GM18505 (cell line): ENCODE measurements at regions not wholly inside any gene's neighbourhood (a gene's known extent, or its start where the extent isn't known, plus 50 kb on each side); places are given as distances from the start of the nearest gene placed in this dataset.
"Not testable (repeated sequence)": the region's sequence is repeated elsewhere in the genome, so short reads cannot be mapped to it uniquely, and the experiment has no call there.

Experiments used
- ATAC-seq: cut with Tn5 transposase; IDR thresholded peaks from one replicate; pipeline ENCODE4 v1.9.1; 2021; ENCODE audit not compliant: unreplicated experiment
- POLR2A ChIP-seq: IDR thresholded peaks from 4 replicates; pipeline ENCODE4 v1.6.1; 2011; ENCODE audit warnings: borderline replicate concordance; ENCODE audit not compliant: insufficient read depth, insufficient read length; ENCODE audit errors: extremely low read depth

DNA sequence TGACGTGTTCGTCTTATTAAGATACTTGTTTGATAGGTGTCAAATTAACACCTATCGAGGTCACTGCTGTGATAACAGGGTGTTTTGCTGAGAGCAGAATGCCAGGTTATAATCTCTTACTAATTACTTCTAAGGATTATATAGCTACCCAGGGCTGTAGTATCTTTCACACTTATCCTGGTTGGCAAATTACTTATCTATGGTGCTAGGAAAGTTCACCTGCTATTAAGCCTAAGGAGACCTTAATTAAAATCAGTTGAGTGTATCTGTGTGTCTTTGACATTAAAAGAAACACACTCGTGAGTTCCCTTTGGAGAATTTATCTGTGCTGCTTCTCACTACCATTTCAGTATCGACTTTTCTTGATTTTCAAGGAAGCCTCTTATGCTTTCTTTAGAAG, 301.6 kb upstream of the SLC16A7 start:
- no peak for TF ChIP-seq POLR2A
- no peak for ATAC-seq

DNA sequence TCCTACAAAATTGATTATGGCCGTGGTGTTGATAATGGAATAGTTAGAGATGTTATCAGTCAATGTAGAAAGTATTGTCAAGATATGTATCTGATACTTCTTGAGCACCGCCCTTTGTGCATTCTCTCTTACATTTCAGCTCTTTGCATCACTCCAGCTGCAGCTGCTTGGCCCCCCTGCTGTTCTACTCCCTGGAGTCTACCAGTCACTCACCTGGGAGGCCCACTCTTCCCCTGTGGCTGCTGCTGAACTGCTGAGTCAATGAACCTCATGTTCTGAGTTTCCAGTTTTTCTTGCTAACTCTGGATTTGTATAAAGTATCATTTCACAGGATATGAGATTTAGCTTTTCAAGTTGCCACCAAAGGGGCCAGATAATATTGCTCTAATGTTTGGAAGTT, 312.8 kb upstream of the SLC16A7 start:
- no peak for ATAC-seq

DNA sequence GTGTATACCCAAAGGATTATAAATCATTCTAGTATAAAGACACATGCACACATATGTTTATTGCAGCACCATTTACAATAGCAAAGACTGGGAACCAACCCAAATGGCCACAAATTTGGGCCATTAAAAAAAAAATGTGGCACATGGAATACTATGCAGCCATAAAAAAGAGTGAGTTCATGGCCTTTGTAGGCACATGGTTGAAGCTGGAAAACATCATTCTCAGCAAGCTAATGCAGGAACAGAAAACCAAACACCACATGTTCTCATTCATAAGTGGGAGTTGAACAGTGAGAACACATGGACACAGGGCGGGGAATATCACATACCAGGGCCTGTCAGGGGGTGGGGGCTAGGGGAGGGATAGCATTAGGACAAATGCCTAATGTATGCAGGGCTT, 322.3 kb upstream of the SLC16A7 start:
- not testable (repeated sequence) for ATAC-seq

More for the DNA sequence above, 312.8 kb upstream of the SLC16A7 start:
- TF ChIP-seq POLR2A = no peak

- no peak for ATAC-seq
- no peak for TF ChIP-seq POLR2A
These were observed 327.5 kb upstream of the SLC16A7 start for GRCh38 chr12:59268295-59268809.

DNA sequence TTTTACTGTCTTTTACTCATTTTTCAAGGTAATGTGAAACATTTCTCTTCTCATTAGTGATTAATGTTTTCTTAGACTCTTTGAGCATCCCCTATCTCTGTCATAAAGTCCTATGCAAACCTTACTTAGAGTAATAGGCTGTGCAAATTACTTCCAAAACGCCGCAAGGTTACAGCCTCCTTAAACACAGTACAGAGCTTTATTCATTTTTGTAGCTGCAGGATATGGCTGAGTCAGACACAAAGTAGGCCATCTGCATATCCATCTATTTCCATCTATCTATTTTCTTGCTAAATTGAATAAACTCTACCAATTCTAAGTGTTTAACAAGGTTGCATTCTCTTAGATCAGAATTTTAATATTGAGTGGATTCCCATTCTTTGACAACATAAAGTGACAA, 335.6 kb upstream of the SLC16A7 start:
- TF ChIP-seq POLR2A = no peak
- ATAC-seq = no peak

- no peak for ATAC-seq
- no peak for TF ChIP-seq POLR2A
These were observed 332.4 kb upstream of the LRIG3 start for GRCh38 chr12:59252731-59253130.

DNA sequence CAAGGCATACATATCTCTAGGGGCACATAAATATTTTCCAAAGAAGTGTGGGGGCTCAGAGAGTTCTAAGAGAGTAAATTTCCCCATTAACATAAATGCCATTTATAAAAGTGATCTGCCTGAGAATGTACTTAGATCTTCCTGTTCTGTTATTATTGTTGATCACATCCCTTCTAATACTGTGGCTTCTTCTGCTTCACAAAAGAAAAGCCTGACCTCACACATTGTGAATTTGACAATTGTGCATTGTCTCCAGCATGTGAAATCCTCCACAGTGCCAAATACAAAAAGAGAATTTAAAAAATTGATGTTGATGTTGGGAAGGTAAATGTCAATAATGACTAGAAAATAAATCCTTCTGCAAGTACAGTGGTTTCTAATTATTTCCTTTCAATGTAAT, 330.5 kb upstream of the LRIG3 start:
- no peak for TF ChIP-seq POLR2A
- no peak for ATAC-seq

- no peak for ATAC-seq
- TF ChIP-seq POLR2A = no peak
These were observed 319.7 kb upstream of the LRIG3 start for GRCh38 chr12:59240048-59240447.

DNA sequence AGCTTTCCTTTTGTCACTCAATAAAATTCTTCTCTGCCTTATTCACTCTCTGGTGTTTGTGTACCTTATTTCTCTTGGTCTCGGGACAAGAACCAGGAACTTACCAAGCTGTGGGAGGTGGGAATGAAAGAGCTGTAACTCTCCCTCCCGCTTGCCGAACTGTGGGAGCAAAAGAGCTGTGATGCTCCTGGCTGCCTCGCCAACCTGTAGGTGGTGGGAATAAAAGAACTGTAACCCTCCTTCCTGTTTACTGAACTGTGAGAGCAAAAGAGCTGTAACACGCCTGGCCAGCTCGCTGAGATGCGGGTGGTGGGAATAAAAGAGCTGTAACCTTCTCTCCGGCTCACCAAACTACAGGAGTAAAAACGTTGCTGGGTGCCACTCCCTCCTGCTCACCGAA, 314.1 kb upstream of the LRIG3 start:
- TF ChIP-seq POLR2A = no peak
- ATAC-seq = no peak

GRCh38 chr12:59230334-59230733, 310.0 kb upstream of the LRIG3 start:
- TF ChIP-seq POLR2A = no peak
- no peak for ATAC-seq

- TF ChIP-seq POLR2A = no peak
These were observed 298.8 kb upstream of the LRIG3 start for GRCh38 chr12:59219148-59219547.

GRCh38 chr12:59196989-59197388, 276.7 kb upstream of the LRIG3 start:
- no peak for TF ChIP-seq POLR2A
- no peak for ATAC-seq

More at GRCh38 chr12:59219148-59219547, 298.8 kb upstream of the LRIG3 start:
- ATAC-seq = no peak

DNA sequence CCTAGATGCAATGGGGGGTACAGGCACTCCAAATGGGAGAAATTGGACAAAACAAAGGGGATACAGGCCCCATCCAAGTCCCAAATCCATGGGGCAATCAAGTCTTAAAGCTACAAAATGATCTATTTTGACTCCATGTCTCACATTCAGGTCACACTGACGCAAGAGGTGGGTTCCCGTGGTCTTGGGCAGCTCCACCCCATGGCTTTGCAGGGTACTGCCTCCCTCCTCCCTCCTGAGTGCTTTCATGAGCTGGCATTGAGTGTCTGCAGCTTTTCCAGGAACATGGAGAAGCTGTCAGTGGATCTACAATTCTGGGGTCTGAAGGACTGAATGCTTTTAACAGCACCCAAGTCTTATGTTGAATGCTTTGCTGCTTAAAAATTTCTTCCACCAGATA, 274.5 kb upstream of the LRIG3 start:
- TF ChIP-seq POLR2A = no peak
- no peak for ATAC-seq

DNA sequence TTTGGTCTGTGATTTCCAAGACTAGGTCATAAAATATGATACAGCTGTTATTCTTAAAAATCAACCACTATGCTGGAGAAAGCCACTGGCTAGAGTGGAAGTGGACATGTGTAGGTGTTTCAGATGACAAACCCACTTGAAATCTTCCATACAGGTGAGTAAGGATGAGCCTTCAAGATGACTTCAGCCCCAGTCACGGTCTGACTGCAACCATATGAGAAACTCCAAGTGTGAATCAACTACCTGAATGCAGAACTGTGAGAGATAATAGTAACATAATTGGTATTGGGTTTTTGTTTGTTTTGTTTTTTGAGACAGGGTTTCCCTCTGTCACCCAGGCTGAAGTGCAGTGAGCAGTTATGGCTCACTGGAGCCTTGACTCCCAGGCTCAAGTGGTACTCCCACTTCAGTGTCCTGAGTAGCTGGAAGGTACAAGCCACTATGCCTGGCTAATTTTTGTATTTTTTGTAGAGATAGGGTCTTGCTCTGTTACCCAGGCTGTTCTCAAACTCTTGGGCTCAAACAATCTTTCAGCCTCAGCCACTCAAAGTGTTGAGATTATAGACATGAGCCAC, 273.3 kb upstream of the LRIG3 start:
- no peak for TF ChIP-seq POLR2A
- ATAC-seq = no peak

DNA sequence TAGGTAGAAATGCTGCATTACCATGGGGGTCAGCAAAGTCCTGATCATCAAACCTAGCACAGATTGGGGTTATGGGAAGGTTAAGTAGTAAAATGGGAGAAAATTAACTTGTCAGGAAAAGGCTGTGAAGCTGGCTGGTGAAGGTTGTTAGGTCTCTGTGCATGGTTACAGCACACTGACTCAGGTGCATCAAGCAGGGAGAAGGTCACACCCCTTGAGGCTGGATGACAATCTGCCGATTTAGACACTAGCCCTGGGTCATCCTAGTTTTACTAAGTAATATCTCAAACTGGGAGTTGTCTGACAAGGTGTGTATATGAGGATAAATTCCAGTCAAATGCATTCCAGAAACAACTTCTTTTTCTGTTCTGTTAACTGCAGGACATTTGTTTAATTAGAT, 271.1 kb upstream of the LRIG3 start:
- no peak for TF ChIP-seq POLR2A
- ATAC-seq = no peak
